PC-9 (cell line): ENCODE measurements at regions not wholly inside any gene's neighbourhood (a gene's known extent, or its start where the extent isn't known, plus 50 kb on each side); places are given as distances from the start of the nearest gene placed in this dataset.

Experiments used
- EZH2 ChIP-seq: fragments of 200-600 bp; sonication (generic); IDR thresholded peaks from 2 replicates; pipeline ENCODE4 v1.8.0; 2017; ENCODE audit warnings: antibody characterized with exemption, low read depth
- TF ChIP-seq, protein P1 (sequence below): fragments of 200-600 bp; sonication (generic); conservative IDR thresholded peaks from 2 replicates; pipeline ENCODE4 v1.6.1; 2017; ENCODE audit warnings: mixed run types, antibody characterized with exemption, mild to moderate bottlenecking, moderate library complexity

DNA sequence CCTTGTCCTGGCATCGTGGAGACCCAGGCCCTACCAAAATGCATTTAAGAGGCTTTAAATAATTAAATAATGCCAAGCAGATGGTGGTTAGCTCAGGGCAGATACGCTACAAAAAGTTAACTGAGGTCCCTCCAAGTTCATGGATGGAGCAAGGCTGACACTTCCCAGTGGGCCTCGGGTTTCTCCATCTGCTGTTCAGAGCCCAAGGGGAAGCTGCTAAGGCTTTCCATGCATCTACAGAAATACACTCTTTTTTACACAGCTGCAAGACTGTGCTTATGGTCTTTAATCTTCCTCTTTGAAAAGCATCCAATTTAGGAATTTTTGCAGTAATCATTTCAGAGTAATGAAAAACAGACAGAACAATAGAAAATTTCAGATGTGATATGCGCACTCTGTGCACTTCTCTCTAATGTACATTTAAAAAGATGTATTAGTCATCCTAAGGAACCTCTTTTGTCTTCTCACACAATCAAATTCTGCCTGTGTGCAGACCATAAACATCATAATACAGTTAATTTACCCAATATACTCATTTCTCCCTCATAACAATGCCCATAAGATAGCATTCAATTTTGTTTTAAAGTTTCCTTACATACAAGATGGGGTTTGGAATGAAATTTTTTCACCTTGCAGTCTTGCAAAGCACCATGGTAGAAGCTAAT, 173.2 kb upstream of the ATP1B1 start:
- TF ChIP-seq, protein P1, sequence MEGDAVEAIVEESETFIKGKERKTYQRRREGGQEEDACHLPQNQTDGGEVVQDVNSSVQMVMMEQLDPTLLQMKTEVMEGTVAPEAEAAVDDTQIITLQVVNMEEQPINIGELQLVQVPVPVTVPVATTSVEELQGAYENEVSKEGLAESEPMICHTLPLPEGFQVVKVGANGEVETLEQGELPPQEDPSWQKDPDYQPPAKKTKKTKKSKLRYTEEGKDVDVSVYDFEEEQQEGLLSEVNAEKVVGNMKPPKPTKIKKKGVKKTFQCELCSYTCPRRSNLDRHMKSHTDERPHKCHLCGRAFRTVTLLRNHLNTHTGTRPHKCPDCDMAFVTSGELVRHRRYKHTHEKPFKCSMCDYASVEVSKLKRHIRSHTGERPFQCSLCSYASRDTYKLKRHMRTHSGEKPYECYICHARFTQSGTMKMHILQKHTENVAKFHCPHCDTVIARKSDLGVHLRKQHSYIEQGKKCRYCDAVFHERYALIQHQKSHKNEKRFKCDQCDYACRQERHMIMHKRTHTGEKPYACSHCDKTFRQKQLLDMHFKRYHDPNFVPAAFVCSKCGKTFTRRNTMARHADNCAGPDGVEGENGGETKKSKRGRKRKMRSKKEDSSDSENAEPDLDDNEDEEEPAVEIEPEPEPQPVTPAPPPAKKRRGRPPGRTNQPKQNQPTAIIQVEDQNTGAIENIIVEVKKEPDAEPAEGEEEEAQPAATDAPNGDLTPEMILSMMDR = no peak
- no peak for TF ChIP-seq EZH2
